HepG2 (cell line): ENCODE measurements at regions not wholly inside any gene's neighbourhood (a gene's known extent, or its start where the extent isn't known, plus 50 kb on each side); places are given as distances from the start of the nearest gene placed in this dataset.

Source experiments
- ATAC-seq: fragments of 200-7000 bp; cut with Tn5 transposase; 3 replicates; pipeline ENCODE4 v1.9.1; 2020; ENCODE audit warnings: mild to moderate bottlenecking, moderate library complexity
- BruUV-seq: library from RNA; stranded (reverse); fragments of 400-500 nt; replicated peaks from 2 replicates; lab custom pipeline; 2021; lab: Mats Ljungman, UMichigan
- CTCF ChIA-PET: fragments of 300-600 bp; formaldehyde crosslinking; extraction: SDS; loops from one replicate; lab custom pipeline; 2021; ENCODE audit warnings: low total read pairs, inconsistent platforms, low intra/inter-chr PET ratio; lab: Yijun Ruan, JAX
- POLR2A ChIA-PET: fragments of 350-600 bp; sonication (Branson Sonifier 250); formaldehyde crosslinking; loops from one replicate; lab custom pipeline; 2020; ENCODE audit warnings: antibody characterized with exemption, inconsistent platforms; lab: Yijun Ruan, JAX
- DNase-seq: peaks from one replicate; pipeline ENCODE4 v3.0.0-alpha.2; 2015; ENCODE audit warnings: low spot score
- FAIRE-seq: peaks from 3 replicates; lab custom pipeline; 2011; peaks lifted over from hg19 to GRCh38; lab: Jason Lieb, UNC
- H2AFZ ChIP-seq: one replicate; pipeline ENCODE4 v1.6.1; 2011; ENCODE audit warnings: low read length, inconsistent platforms
- H3K27ac ChIP-seq: fragments of 300-600 bp; 3 replicates; pipeline ENCODE4 v1.8.0; 2011; ENCODE audit warnings: mixed run types, mild to moderate bottlenecking, mixed read lengths, low read length, inconsistent platforms; ENCODE audit not compliant: insufficient read depth; ENCODE audit errors: extremely low read length
- H3K27me3 ChIP-seq, 2 experiments: fragments of 200-600 bp in 1 of 2; 2 replicates in 1 of 2; 3 replicates in 1 of 2; pipeline versions ENCODE4 v1.6.0 to v1.8.0; 2011; ENCODE audit warnings: low read length in 2 of 2, mild to moderate bottlenecking in 2 of 2, moderate library complexity in 2 of 2, inconsistent platforms in 1 of 2; ENCODE audit not compliant: insufficient read depth in 2 of 2, control insufficient read depth in 1 of 2
- H3K36me3 ChIP-seq, 2 experiments: fragments of 200-600 bp in 1 of 2; replicated peaks in 1 of 2; 2 replicates in 1 of 2; 3 replicates in 1 of 2; pipeline versions ENCODE4 v1.5.1 to v1.8.0; 2011; ENCODE audit warnings: low read length in 2 of 2, inconsistent platforms in 1 of 2; ENCODE audit not compliant: insufficient read depth in 2 of 2, control insufficient read depth in 1 of 2
- H3K4me1 ChIP-seq: 2 replicates; pipeline ENCODE4 v1.5.1; 2012; ENCODE audit warnings: low read length, inconsistent platforms; ENCODE audit not compliant: insufficient read depth
- H3K4me2 ChIP-seq: 2 replicates; pipeline ENCODE4 v1.6.0; 2011; ENCODE audit warnings: low read depth, low read length, inconsistent platforms
- H3K4me3 ChIP-seq, 3 experiments: fragments of 200-600 bp in 1 of 3; sonication (generic), shearing (Covaris generic) in 1 of 3; replicated peaks in 1 of 3; 2 replicates each; pipeline ENCODE4 v1.5.1; 2011 to 2016; ENCODE audit warnings: low read length in 3 of 3, inconsistent platforms in 2 of 3, low read depth in 2 of 3, mild to moderate bottlenecking in 2 of 3, control low read depth in 1 of 3, mixed read lengths in 1 of 3; ENCODE audit not compliant: insufficient read depth in 1 of 3
- H3K79me2 ChIP-seq: one replicate; pipeline ENCODE4 v1.6.1; 2011; ENCODE audit warnings: low read length, inconsistent platforms; ENCODE audit not compliant: insufficient read depth
- H3K9ac ChIP-seq: 2 replicates; pipeline ENCODE4 v1.6.0; 2011; ENCODE audit warnings: mild to moderate bottlenecking, low read depth, low read length, inconsistent platforms; ENCODE audit not compliant: insufficient read depth
- H3K9me3 ChIP-seq: 2 replicates; pipeline ENCODE4 v1.5.1; 2012; ENCODE audit warnings: mild to moderate bottlenecking, low read length
- H4K20me1 ChIP-seq: 2 replicates; pipeline ENCODE4 v1.6.0; 2011; ENCODE audit warnings: inconsistent platforms, mild to moderate bottlenecking, low read length, moderate library complexity; ENCODE audit not compliant: insufficient read depth
- HIVEP1 ChIP-seq: sonication (generic); formaldehyde crosslinking; IDR thresholded peaks from 2 replicates; pipeline ENCODE4 v1.4.0; 2020; ENCODE audit warnings: mild to moderate bottlenecking, missing genetic modification reagents
- HMG20B ChIP-seq: conservative IDR thresholded peaks from 2 replicates; pipeline ENCODE4 v1.6.1; 2016; ENCODE audit warnings: missing genetic modification reagents, missing compliant biosample characterization
- IKZF1 ChIP-seq: fragments of 450-650 bp; IDR thresholded peaks from 2 replicates; pipeline ENCODE4 v1.7.1; 2016
- JUNB ChIP-seq: sonication (generic); formaldehyde crosslinking; IDR thresholded peaks from 2 replicates; pipeline ENCODE4 v1.8.0; 2022; ENCODE audit warnings: missing genetic modification reagents, mild to moderate bottlenecking, borderline replicate concordance
- RXRB ChIP-seq: IDR thresholded peaks from 2 replicates; pipeline ENCODE4 v1.6.1; 2016; ENCODE audit warnings: borderline replicate concordance, missing genetic modification reagents, missing compliant biosample characterization
- TBP ChIP-seq: sonication (generic); formaldehyde crosslinking; IDR thresholded peaks from 2 replicates; pipeline ENCODE4 v1.5.0; 2020; ENCODE audit warnings: missing genetic modification reagents
- ZNF136 ChIP-seq: sonication (generic); formaldehyde crosslinking; IDR thresholded peaks from 2 replicates; pipeline ENCODE4 v1.8.1; 2022; ENCODE audit warnings: low read depth, mild to moderate bottlenecking, moderate library complexity, missing genetic modification reagents
- ZNF569 ChIP-seq: sonication (generic); formaldehyde crosslinking; IDR thresholded peaks from 2 replicates; pipeline ENCODE4 v1.5.0; 2020; ENCODE audit warnings: mild to moderate bottlenecking, missing genetic modification reagents, moderate library complexity, borderline replicate concordance
- WGBS: methylation state at CpG from one replicate; pipeline ENCODE4 v1.1.6; 2017; ENCODE audit warnings: low lambda C conversion rate; 5-methylcytosine and 5-hydroxymethylcytosine counted together
- in situ Hi-C: cut with HindIII; loops from 2 replicates; pipeline ENCODE4 v1.10.0; 2017; ENCODE audit warnings: low pct_unique_long_range_greater_than_20kb; ENCODE audit not compliant: extremely low pct_ligation_motif_present
- intact Hi-C: fragments of 100-400 bp; cut with micrococcal nuclease; formaldehyde crosslinking; loops from one replicate; pipeline ENCODE4 v1.10.0; 2022; ENCODE audit not compliant: unreplicated experiment
- TF ChIP-seq, protein P1 (sequence below): sonication (generic); formaldehyde crosslinking; IDR thresholded peaks from 2 replicates; pipeline ENCODE4 v1.4.0; 2020; ENCODE audit warnings: missing genetic modification reagents, borderline replicate concordance

DNA sequence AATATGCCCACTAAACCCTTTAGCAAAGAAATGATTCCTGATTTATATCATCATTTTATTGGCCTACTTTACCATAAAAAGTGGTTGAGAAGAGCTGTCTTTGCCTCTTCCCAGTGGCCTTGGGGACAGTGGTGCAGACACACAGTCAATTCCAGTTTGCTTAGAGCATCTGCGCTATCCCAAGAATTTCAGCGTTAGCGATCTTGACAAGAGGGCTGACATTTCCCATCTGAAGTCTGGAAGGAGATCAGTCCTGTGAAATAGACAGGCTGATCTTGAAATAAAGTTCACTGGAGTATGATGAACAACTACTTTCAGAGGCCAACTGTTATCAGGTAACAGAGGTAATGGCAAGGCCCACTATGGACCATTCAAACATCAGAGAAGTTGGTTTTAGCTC lies 475.3 kb upstream of the NRP1 start:
- intact Hi-C loops = loop anchor here (10.0 kb wide), 1 partner anchor 615 kb away; no protein-coding TSS in a partner anchor
- WGBS = 88% methylated on average over 3 of the region's 3 CpGs
- H3K27ac ChIP-seq = no peak overlapping the region
- no peaks in the 10 kb centered on the region for H3K36me3 ChIP-seq
- H3K4me1 ChIP-seq = peaks cover 18% of the 10 kb centered on the region; the same call in 1 of the 2 replicates
- no peak overlapping the region for H3K4me3 ChIP-seq
- no peak overlapping the region for H3K9ac ChIP-seq
- H4K20me1 ChIP-seq = no peaks in the 10 kb centered on the region
- ChIA-PET POLR2A (no interaction called here), CTCF (no interaction called here)
- H2AFZ ChIP-seq = no peak overlapping the region
- H3K9me3 ChIP-seq = no peaks in the 10 kb centered on the region
- DNase-seq (no peak), ATAC-seq (no peak), FAIRE-seq (no peak)
- H3K4me2 ChIP-seq = no peak overlapping the region
- in situ Hi-C loops = no loop called here
- no peaks in the 10 kb centered on the region for H3K79me2 ChIP-seq
- no peak for TF ChIP-seq TBP (CRISPR knock-in tag)
- H3K27me3 ChIP-seq = no peaks in the 10 kb centered on the region
- no TSS peak for BruUV-seq

DNA sequence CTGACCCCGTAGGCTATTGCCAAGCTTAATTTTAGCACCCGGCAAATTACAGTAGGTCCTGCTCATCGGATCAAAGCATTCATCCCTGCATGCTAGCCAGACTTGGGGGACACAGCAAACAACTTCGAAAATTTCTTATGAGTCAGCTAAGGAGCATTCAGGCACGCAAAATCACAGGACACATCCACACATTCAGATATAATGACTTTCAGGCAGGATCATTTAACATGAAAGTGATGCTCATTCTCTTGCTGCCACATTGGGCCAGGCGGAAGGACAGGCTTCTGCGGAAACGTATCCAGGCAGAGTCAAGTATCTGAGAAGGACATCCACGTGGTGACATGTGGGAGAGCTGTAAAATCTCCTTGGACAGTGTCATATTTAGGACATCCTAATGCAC lies 474.0 kb upstream of the NRP1 start:
- ATAC-seq (no peak), FAIRE-seq (no peak), DNase-seq (no peak)
- Histone ChIP-seq H3K9me3 (no peaks in the 10 kb centered on the region), H3K4me1 (peaks cover 22% of the 10 kb centered on the region; the same call in 1 of the 2 replicates), H3K27me3 (no peaks in the 10 kb centered on the region), H3K4me2 (no peak overlapping the region), H3K27ac (no peak overlapping the region), H4K20me1 (no peaks in the 10 kb centered on the region), H3K9ac (no peak overlapping the region), H2AFZ (no peak overlapping the region), H3K36me3 (no peaks in the 10 kb centered on the region), H3K79me2 (no peaks in the 10 kb centered on the region), H3K4me3 (no peak overlapping the region)
- ChIA-PET POLR2A (interaction anchor here (1.0 kb wide), 1 partner anchor 9 kb away, joined by 4 read pairs; no protein-coding TSS in a partner anchor), CTCF (no interaction called here)
- TF ChIP-seq HIVEP1 (no peak), HMG20B (no peak), JUNB (CRISPR knock-in tag) (no peak), ZNF569 (CRISPR knock-in tag) (no peak), RXRB (CRISPR knock-in tag) (no peak), ZNF136 (CRISPR knock-in tag) (no peak), IKZF1 (no peak)
- TF ChIP-seq, protein P1, sequence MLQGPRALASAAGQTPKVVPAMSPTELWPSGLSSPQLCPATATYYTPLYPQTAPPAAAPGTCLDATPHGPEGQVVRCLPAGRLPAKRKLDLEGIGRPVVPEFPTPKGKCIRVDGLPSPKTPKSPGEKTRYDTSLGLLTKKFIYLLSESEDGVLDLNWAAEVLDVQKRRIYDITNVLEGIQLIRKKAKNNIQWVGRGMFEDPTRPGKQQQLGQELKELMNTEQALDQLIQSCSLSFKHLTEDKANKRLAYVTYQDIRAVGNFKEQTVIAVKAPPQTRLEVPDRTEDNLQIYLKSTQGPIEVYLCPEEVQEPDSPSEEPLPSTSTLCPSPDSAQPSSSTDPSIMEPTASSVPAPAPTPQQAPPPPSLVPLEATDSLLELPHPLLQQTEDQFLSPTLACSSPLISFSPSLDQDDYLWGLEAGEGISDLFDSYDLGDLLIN (CRISPR knock-in tag) = no peak
- intact Hi-C loops (loop anchor here (10.0 kb wide), 1 partner anchor 614 kb away; no protein-coding TSS in a partner anchor), in situ Hi-C loops (no loop called here)
- no TSS peak for BruUV-seq
- WGBS = 46% methylated on average over 9 of the region's 9 CpGs
